ENCODE measurements at regions not wholly inside any gene's neighbourhood (a gene's known extent, or its start where the extent isn't known, plus 50 kb on each side); places are given as distances from the start of the nearest gene placed in this dataset.

- Histone ChIP-seq H3K79me2 (ENCODE audit: control insufficient read depth, insufficient read depth, low read length) (no peaks in the 10 kb centered on the region), H3K9ac (replicated peaks; ENCODE audit: extremely low read depth, insufficient read depth, low read length) (no peak overlapping the region), H3K4me2 (ENCODE audit: insufficient read depth, low read length) (no peak overlapping the region), H3K9me3 (replicated peaks; ENCODE audit: control insufficient read depth, insufficient read depth, low read length) (no peaks in the 10 kb centered on the region), H2AFZ (ENCODE audit: low read depth, low read length) (no peak overlapping the region), H3K4me1 (ENCODE audit: control insufficient read depth, extremely low read depth, insufficient read depth, low read length) (no peaks in the 10 kb centered on the region), H3K27me3 (ENCODE audit: control insufficient read depth in 2 of 2, insufficient read depth in 2 of 2, low read length in 2 of 2) (no peaks in the 10 kb centered on the region), H4K20me1 (replicated peaks; ENCODE audit: control insufficient read depth, extremely low read depth, insufficient read depth, low read length) (no peaks in the 10 kb centered on the region), H3K4me3 (replicated peaks in 1 of 3; ENCODE audit: insufficient read depth in 1 of 3, low read depth in 1 of 3, low read length in 3 of 3) (no peak overlapping the region), H3K27ac (ENCODE audit: insufficient read depth, low read depth, low read length) (no peak overlapping the region), H3K36me3 (ENCODE audit: control insufficient read depth in 2 of 2, extremely low read depth in 1 of 2, insufficient read depth in 2 of 2, low read length in 2 of 2) (no peaks in the 10 kb centered on the region), H3K9me1 (replicated peaks; ENCODE audit: control insufficient read depth, extremely low read depth, insufficient read depth, low read length) (no peaks in the 10 kb centered on the region)
- intact Hi-C loops (cut with micrococcal nuclease) (no loop called here), dilution Hi-C loops (cut with MboI; ENCODE audit: extremely low pct_ligation_motif_present, low sequenced_read_pairs) (no loop called here)
- TF ChIP-seq EZH2 (IDR thresholded peaks at IDR 0.05; ENCODE audit: borderline replicate concordance, low read depth, low read length, severe bottlenecking) (no peak), POLR2AphosphoS5 (IDR thresholded peaks at IDR 0.05; ENCODE audit: insufficient read depth, low read depth, low read length) (no peak), GATA2 (IDR thresholded peaks at IDR 0.05; ENCODE audit: insufficient read depth, insufficient read length, low read depth, low read length) (no peak), MYC (IDR thresholded peaks at IDR 0.05; ENCODE audit: low read depth, low read length) (no peak), CTCF (IDR thresholded peaks at IDR 0.05; ENCODE audit: extremely low read depth in 1 of 2, insufficient read depth in 1 of 2, low read depth in 1 of 2, low read length in 2 of 2) (no peak), JUN (IDR thresholded peaks at IDR 0.05; ENCODE audit: borderline replicate concordance, insufficient read depth, insufficient read length, low read depth) (no peak), FOS (IDR thresholded peaks at IDR 0.05; ENCODE audit: borderline replicate concordance, insufficient read depth, low read length) (no peak), POLR2A (IDR thresholded peaks at IDR 0.05; ENCODE audit: low read depth, low read length) (no peak), MAX (IDR thresholded peaks at IDR 0.05; ENCODE audit: insufficient read depth, insufficient read length) (no peak)
- CTCF ChIA-PET = no interaction called here
- BruUV-seq (replicated peaks) = no TSS peak
- no peak for FAIRE-seq
- POLR2A ChIA-PET = no interaction called here
- no peak for DNase-seq (ENCODE audit: low read depth, low spot score)
These were observed 97.4 kb upstream of the DDX18 start for GRCh38 chr2:117717072-117717471.
